ENCODE measurements at regions not wholly inside any gene's neighbourhood (a gene's known extent, or its start where the extent isn't known, plus 50 kb on each side); places are given as distances from the start of the nearest gene placed in this dataset.

DNA sequence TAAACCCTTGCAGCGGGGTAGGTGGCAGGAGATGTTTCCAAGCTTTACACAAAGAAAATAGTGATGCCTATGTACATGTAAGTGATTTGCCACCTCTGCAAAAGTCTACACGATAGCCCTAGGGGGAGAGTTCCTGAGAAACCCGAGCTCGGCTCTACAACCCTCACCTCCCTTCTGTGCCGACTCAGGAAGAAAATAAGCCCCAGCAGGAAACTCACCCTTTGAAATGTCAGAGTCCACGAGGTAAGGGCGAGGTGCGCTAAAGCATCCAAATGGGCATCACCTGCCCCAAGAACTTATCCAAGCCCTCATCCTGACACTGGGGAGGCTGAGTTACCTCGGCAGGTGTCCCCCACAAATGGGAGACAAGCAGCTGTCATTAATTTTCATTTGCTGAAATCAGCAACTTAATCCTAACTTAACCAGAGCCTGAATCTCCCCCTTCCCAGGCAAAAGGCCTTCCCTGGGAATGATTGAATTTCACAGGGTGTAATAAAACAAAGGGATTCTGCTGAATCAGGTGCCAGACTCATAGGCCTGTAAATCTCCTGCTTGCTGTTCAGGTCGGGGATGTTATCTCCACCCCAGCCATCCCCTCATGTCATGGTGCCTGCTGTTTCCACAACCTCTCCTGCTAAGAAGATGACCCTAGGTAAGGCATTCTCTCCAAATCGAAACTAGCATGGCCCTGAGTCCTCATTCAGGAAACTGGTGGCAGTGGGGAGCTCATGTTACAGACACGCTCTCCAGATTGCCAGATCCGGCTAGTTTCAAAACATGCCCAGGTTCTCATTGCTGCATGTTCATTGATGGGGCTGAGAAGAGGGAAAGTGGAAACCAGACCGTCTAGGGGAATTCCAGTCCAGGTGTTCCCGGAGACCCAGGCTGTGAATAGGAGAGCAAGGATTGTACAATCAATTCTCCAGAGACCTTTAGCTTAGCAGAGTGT is 105.3 kb upstream of the KIRREL3 start:
- Mint-ChIP-seq H3K27me3 (no peaks in the 10 kb centered on the region), H3K9me3 (ENCODE audit: insufficient read depth) (no peaks in the 10 kb centered on the region), H3K27ac (no peak overlapping the region), H3K4me1 (no peaks in the 10 kb centered on the region), H3K4me3 (no peak overlapping the region)
- ATAC-seq (ENCODE audit: low read depth) (no peak), DNase-seq (no peak)
- no peaks in the 10 kb centered on the region for H3K27me3 ChIP-seq (replicated peaks in 1 of 4; ENCODE audit: control extremely low read depth in 1 of 4, control insufficient read depth in 3 of 4, insufficient read depth in 4 of 4, low read length in 3 of 4)
- H3K36me3 ChIP-seq (replicated peaks in 1 of 2; ENCODE audit: control extremely low read depth in 1 of 2, control insufficient read depth in 1 of 2, extremely low read depth in 1 of 2, insufficient read depth in 2 of 2, low read length in 1 of 2) = no peaks in the 10 kb centered on the region
- no peak overlapping the region for H2AFZ ChIP-seq (ENCODE audit: insufficient read depth, low read depth, low read length, poor library complexity, severe bottlenecking)
- no peak overlapping the region for H3K27ac ChIP-seq (ENCODE audit: low read length in 2 of 2)
- POLR2A ChIA-PET = no interaction called here
- CTCF ChIA-PET = no interaction called here
- no peak overlapping the region for H3K9ac ChIP-seq (ENCODE audit: low read length)
- 71% methylated on average over 13 of the region's 15 CpGs for WGBS (ENCODE audit: insufficient coverage)
- H3K79me2 ChIP-seq (ENCODE audit: control insufficient read depth, insufficient read depth, low read length) = no peaks in the 10 kb centered on the region
- H4K20me1 ChIP-seq (ENCODE audit: control insufficient read depth, insufficient read depth, low read length, poor library complexity, severe bottlenecking) = no peaks in the 10 kb centered on the region
- no peak overlapping the region for H3K4me3 ChIP-seq (ENCODE audit: control extremely low read depth in 1 of 5, extremely low read depth in 1 of 5, insufficient read depth in 1 of 5, low read depth in 2 of 5, low read length in 4 of 5)
- no peak overlapping the region for H3K4me2 ChIP-seq (replicated peaks; ENCODE audit: low read depth, low read length, poor library complexity, severe bottlenecking)
- no peak for TF ChIP-seq EZH2 (IDR thresholded peaks at IDR 0.05; ENCODE audit: borderline replicate concordance, insufficient read depth, low read depth, low read length, poor library complexity, severe bottlenecking)
- no peak for TF ChIP-seq CTCF (IDR thresholded peaks at IDR 0.05)
- H3K9me3 ChIP-seq (ENCODE audit: control extremely low read depth in 1 of 3, control insufficient read depth in 2 of 3, insufficient read depth in 1 of 3, low read length in 2 of 3) = peaks cover 0 to 5% (median 0%) of the 10 kb centered on the region in 3 donors
- intact Hi-C loops (cut with micrococcal nuclease) = no loop called here
- no peaks in the 10 kb centered on the region for H3K4me1 ChIP-seq (ENCODE audit: control insufficient read depth in 2 of 2, insufficient read depth in 2 of 2, low read length in 2 of 2)

Data from B cell (primary cell).